ENCODE measurements at regions not wholly inside any gene's neighbourhood (a gene's known extent, or its start where the extent isn't known, plus 50 kb on each side); places are given as distances from the start of the nearest gene placed in this dataset.
A peak's percentile ranks its signal among the peaks of the same experiment; 100 is the strongest.
"Not testable (repeated sequence)": the region's sequence is repeated elsewhere in the genome, so short reads cannot be mapped to it uniquely, and the experiment has no call there.

- no peak for DNase-seq (ENCODE audit: low read depth in 2 of 2)
Measured at GRCh38 chr7:106562711-106563366, 98.1 kb downstream of the CCDC71L start.

DNA sequence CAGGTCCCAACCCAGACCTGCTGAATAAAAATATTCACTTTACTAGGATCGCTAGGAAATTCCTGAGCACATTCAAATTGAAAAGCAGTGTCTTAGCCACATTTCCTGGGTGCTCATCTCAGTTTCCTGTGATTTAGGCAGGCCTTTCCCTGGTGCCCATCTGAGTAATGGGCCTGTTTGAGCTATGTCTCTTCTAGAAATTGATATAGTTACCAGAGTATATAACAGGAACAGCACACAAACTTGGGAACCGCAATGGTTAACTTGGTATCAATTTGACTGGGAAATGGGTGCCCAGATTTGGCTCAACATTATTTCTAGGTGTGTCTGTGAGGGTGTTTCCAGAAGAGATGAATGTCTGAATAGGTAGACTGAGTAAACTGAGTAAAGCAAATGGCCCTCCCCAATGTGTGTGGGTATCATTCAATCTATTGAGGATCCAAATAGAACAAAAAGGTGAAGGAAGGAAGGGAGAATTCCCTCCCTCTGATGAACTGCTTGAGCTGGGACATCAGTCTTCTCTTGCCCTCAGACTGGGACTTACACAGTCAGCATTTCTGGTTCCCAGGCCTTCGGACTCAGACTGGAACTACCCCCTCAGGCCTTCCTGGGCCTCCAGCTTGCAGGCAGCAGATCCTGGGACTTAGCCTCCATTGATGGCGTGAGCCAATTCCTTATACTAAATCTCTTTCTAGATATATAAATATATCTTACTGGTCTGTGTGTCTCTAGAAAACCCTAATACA, 99.1 kb downstream of the CCDC71L start:
- DNase-seq (ENCODE audit: low read depth in 2 of 2) = no peak

- no peak for DNase-seq (ENCODE audit: low read depth in 2 of 2)
Measured at GRCh38 chr7:106561151-106561550, 99.8 kb downstream of the CCDC71L start.

DNA sequence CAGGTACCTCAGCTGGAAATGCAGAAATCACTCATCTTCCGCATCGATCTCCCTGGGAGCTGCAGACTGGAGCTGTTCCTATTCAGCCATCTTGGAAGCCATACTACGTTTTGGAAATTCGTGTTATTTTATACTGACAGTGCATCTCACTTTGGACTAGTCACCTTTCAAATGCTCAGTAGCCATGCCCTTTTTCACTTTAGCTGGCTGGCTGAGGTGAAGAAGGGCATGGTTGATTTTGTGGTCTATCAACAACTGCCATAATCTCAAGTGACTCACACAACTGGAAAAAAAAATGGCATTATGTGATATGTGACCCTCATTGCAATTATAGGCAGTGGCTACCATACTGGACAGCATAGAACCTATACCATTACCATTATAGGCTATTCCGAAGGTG, 100.5 kb downstream of the CCDC71L start:
- DNase-seq (ENCODE audit: low read depth in 2 of 2) = no peak

DNA sequence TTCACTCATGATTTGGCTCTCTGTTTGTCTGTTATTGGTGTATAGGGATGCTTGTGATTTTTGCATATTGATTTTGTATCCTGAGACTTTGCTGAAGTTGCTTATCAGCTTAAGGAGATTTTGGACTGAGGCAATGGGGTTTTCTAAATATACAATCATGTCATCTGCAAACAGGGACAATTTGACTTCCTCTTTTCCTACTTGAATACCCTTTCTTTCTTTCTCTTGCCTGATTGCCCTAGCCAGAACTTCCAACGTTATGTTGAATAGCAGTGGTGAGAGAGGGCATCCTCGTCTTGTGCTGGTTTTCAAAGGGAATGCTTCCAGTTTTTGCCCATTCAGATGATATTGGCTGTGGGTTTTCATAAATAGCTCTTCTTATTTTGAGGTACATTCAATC, 104.7 kb downstream of the CCDC71L start:
- not testable (repeated sequence) for DNase-seq (ENCODE audit: low read depth in 2 of 2)

GRCh38 chr7:106554623-106555022, 106.3 kb downstream of the CCDC71L start:
- DNase-seq (ENCODE audit: low read depth in 2 of 2) = not testable (repeated sequence)

GRCh38 chr7:106553446-106553836, 107.5 kb downstream of the CCDC71L start:
- DNase-seq (ENCODE audit: low read depth in 2 of 2) = no peak

- DNase-seq (ENCODE audit: low read depth in 2 of 2) = no peak
Measured at GRCh38 chr7:106552645-106553445, 108.1 kb downstream of the CCDC71L start.

DNA sequence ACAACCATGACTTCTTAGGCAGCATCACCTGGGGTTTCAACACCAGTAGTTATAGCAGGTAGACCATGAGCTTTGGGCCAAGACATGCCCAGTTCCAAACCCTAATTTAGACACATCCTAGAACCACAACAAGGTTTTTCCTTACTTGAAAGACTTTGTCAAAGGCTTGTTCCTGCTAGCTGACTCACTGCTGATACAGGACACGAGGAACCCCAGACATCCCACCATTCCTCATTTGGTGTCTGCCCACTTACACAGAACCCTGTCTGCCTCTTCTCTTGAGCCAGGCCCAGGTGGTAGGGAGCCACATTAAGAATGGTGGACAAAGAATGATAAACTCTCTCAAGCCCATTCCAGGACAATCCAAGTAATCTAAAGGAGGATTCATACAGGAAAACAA, 109.0 kb downstream of the CCDC71L start:
- no peak for DNase-seq (ENCODE audit: low read depth in 2 of 2)

DNA sequence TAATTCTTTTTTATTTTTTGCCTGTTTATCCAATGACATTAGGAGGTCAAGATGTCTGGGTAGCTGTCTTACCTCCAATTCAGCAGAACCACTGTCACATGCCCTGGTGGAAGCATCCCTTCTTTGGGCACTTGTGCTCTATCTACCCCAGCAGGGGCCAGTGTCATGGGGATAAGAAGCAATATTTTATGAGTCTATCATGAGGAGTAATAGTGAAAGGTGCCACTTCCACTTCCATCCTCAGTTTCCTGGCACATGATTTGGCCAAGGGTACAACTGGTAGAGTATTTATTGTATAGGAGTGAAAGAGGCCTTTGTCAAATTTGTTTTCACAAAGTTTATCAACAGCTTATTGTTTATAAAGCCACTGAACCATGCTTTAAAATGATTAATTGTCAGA, 112.5 kb downstream of the CCDC71L start:
- no peak for DNase-seq (ENCODE audit: low read depth in 2 of 2)

GRCh38 chr7:106545275-106545674, 115.7 kb downstream of the CCDC71L start:
- no peak for DNase-seq (ENCODE audit: low read depth in 2 of 2)

DNA sequence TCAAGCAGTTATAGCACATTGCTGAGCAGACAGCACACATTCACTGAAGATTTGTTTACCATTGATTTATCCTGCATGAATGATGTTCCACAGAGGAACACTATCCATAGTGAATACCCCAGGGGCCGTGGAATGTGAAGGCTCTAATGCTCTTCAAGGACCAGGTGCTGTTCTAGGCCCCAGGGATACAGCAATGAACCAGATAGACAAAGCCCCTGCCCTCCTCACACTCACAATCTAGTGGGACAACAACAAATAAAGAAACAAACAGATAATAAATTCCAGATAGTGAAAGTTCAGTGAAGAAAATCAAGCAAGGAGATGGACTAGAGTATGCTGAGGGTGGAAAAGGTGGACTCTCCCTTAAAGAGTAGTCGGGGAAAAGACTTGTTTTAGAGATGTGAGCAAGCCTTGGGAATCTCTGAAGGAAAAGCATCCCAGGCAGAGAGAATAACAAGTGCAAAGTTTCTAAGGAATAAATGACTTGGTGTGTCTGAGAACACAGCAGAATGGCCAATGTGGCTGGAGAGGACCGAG, 117.7 kb downstream of the CCDC71L start:
- no peak for DNase-seq (ENCODE audit: low read depth in 2 of 2)

DNA sequence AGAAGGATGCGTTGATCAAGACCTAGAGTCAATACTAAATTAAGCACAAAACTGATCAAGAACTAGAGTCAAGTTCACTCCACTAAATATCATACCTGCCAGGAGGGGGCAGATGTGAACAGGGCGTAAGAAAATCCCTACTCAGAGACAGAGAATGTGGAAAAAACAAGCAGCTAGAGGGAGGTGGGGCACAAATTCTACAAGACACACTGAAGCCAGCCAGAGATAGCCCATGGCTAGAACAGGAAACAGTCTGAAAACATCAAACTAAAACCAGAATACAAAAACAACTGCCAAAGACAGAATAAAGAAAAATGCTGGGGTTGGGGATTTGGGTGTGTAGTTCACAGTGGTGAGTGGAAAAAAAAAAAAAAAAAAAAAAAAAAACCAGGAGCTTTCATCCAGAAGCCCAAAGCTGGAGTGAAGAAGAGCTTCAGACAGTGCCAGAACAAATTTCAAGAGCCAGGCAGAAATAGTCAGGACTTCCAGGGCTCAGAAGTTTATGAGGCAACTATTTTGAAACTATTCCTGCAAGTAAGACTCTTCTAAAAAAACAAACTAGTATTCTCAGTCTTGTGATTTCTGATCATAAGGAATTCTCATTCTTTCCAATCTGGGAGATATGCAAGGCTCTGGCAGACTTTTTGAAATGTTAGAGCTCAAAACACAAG, 118.3 kb downstream of the CCDC71L start:
- peak; percentile 95 to 96 for DNase-seq (ENCODE audit: low read depth in 2 of 2)

- DNase-seq (ENCODE audit: low read depth in 2 of 2) = peak; percentile 98
Measured at GRCh38 chr7:106538638-106539037, 122.3 kb downstream of the CCDC71L start.

DNA sequence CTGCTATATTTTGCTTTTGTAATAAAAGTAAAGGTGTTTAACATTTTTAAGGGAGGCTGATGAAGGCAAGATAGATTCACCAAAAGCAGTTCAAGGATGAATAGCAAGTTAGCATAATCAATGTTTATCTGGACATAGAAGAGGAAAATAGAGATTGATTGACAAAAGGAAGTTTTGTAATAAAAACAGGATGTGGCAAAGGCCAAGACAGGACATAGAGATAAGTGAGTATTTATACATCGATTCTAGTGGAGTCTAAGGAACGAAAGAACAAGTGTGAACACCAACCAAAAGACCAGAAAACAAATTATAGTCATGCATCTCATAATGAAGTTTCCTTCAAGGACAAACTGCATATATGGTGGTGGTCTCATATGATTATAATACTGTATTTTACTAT, 123.8 kb downstream of the CCDC71L start:
- DNase-seq (ENCODE audit: low read depth in 2 of 2) = peak in 1 of 2 donors; percentile 49

DNA sequence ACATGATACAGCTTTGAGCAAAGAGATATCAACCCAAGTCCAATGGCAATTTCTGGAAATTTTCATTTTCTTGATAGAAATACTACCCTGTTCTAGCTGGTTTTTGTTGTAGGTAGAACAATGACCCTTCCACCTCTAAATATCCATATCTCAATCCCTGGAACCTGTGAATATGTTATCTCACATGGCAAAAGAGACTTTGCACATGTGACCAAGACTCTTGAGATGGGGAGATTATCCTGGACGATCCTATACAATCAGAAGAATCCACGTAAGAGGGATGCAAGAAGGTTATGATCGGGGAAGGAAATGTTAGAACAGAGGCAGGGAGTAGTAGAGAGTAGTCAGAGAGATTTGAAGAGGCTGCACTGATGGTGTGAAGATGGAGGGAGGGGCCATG, 124.9 kb downstream of the CCDC71L start:
- no peak for DNase-seq (ENCODE audit: low read depth in 2 of 2)

DNA sequence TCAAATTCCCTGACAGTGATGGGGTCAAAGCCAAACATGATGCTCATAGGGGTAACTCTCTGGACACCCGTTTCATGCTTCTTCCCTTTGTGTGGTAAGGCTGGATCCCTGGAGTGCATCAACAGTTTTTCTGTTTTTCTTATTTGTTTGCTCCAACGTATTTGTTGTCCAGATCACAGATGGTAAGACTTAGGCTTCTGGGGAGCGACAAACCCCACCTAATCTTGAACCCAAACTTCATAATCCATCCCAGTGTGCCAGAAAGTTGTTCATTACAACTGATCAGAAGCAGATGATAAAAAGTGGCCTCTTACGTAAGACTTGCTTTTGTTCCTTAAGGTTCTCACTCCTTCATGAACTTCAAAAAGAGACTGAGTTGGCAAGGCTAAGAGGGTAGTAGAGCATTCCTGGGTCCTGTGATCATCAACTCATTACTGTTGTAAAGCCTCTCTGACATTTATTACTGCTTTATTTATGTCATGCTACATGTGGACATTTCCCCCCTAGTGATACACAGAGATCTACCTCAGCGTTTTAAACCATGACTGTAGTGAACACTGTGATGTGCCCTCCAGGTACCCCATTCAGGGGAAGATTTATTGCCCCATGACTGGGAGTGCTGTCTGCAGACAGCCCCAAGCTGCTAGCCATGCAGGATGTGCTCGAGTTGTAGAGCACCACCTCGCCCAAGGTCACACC, 125.6 kb downstream of the CCDC71L start:
- no peak for DNase-seq (ENCODE audit: low read depth in 2 of 2)

- DNase-seq (ENCODE audit: low read depth in 2 of 2) = no peak
Measured at GRCh38 chr7:106534271-106534846, 126.6 kb downstream of the CCDC71L start.

GRCh38 chr7:106530183-106530582, 130.8 kb downstream of the CCDC71L start:
- DNase-seq (ENCODE audit: low read depth in 2 of 2) = not testable (repeated sequence)

- not testable (repeated sequence) for DNase-seq (ENCODE audit: low read depth in 2 of 2)
Measured at GRCh38 chr7:106526617-106527016, 134.3 kb downstream of the CCDC71L start.

GRCh38 chr7:106524690-106525059, 136.3 kb downstream of the CCDC71L start:
- no peak for DNase-seq (ENCODE audit: low read depth in 2 of 2)
